RWPE2 (cell line): ENCODE measurements at regions not wholly inside any gene's neighbourhood (a gene's known extent, or its start where the extent isn't known, plus 50 kb on each side); places are given as distances from the start of the nearest gene placed in this dataset.

ENCODE experiments used
- ATAC-seq: fragments of 200-7000 bp; cut with Tn5 transposase; 3 replicates; pipeline ENCODE4 v1.9.1; 2021; ENCODE audit warnings: low read depth
- DNase-seq: peaks from one replicate; pipeline ENCODE4 v3.0.0-alpha.2; 2020; ENCODE audit warnings: low spot score
- H3K27ac ChIP-seq: fragments of 450-650 bp; 2 replicates; pipeline ENCODE4 v1.5.1; 2017; ENCODE audit warnings: mild to moderate bottlenecking; ENCODE audit not compliant: poor library complexity, severe bottlenecking
- H3K27me3 ChIP-seq: fragments of 250-450 bp; sonication (Bioruptor Pico); 2 replicates; pipeline ENCODE4 v1.5.1; 2021; ENCODE audit warnings: mild to moderate bottlenecking, moderate library complexity; ENCODE audit not compliant: insufficient read depth, poor library complexity, severe bottlenecking
- H3K36me3 ChIP-seq: fragments of 250-450 bp; sonication (Bioruptor Pico); 2 replicates; pipeline ENCODE4 v1.5.1; 2020; ENCODE audit warnings: low read depth, mild to moderate bottlenecking, moderate library complexity
- H3K4me1 ChIP-seq: fragments of 250-450 bp; sonication (Bioruptor Pico); 2 replicates; pipeline ENCODE4 v1.5.1; 2021; ENCODE audit warnings: mild to moderate bottlenecking, moderate library complexity; ENCODE audit not compliant: insufficient read depth, poor library complexity, severe bottlenecking
- H3K4me3 ChIP-seq: fragments of 250-450 bp; sonication (Bioruptor Pico); 2 replicates; pipeline ENCODE4 v1.5.1; 2021; ENCODE audit warnings: mild to moderate bottlenecking, moderate library complexity; ENCODE audit not compliant: severe bottlenecking
- H3K9me3 ChIP-seq: fragments of 250-450 bp; sonication (Bioruptor Pico); 2 replicates; pipeline ENCODE4 v1.5.1; 2021; ENCODE audit warnings: mild to moderate bottlenecking, moderate library complexity; ENCODE audit not compliant: severe bottlenecking
- CTCF ChIP-seq: fragments of 450-650 bp; IDR thresholded peaks from one replicate; pipeline ENCODE4 v1.5.1; 2017; ENCODE audit warnings: mild to moderate bottlenecking, moderate library complexity; ENCODE audit not compliant: poor library complexity, severe bottlenecking

- Histone ChIP-seq H3K9me3 (no peaks in the 10 kb centered on the region), H3K4me1 (no peaks in the 10 kb centered on the region), H3K27me3 (no peaks in the 10 kb centered on the region), H3K4me3 (no peak overlapping the region), H3K36me3 (no peaks in the 10 kb centered on the region), H3K27ac (no peak overlapping the region)
- TF ChIP-seq CTCF = no peak
- ATAC-seq = no peak
- no peak for DNase-seq
Observed at GRCh38 chr7:124162667-124163066, 129.8 kb upstream of the TMEM229A start.

GRCh38 chr7:124155432-124156022, 122.7 kb upstream of the TMEM229A start:
- Histone ChIP-seq H3K4me3 (no peak overlapping the region), H3K4me1 (no peaks in the 10 kb centered on the region), H3K9me3 (no peaks in the 10 kb centered on the region), H3K27ac (no peak overlapping the region), H3K36me3 (no peaks in the 10 kb centered on the region), H3K27me3 (no peaks in the 10 kb centered on the region)
- ATAC-seq = peak; percentile 74
- DNase-seq = no peak
- TF ChIP-seq CTCF = peak; percentile 74

- TF ChIP-seq CTCF = no peak
- DNase-seq (no peak), ATAC-seq (peak; percentile 97)
- Histone ChIP-seq H3K27me3 (no peaks in the 10 kb centered on the region), H3K4me1 (no peaks in the 10 kb centered on the region), H3K9me3 (no peaks in the 10 kb centered on the region), H3K4me3 (no peak overlapping the region), H3K27ac (no peak overlapping the region), H3K36me3 (no peaks in the 10 kb centered on the region)
Observed at GRCh38 chr7:124152859-124153692, 120.2 kb upstream of the TMEM229A start.

GRCh38 chr7:124137664-124138063, 104.8 kb upstream of the TMEM229A start:
- DNase-seq (no peak), ATAC-seq (no peak)
- Histone ChIP-seq H3K9me3 (peaks cover 3% of the 10 kb centered on the region), H3K27me3 (no peaks in the 10 kb centered on the region), H3K4me3 (no peak overlapping the region), H3K4me1 (no peaks in the 10 kb centered on the region), H3K27ac (no peak overlapping the region), H3K36me3 (no peaks in the 10 kb centered on the region)
- no peak for TF ChIP-seq CTCF

GRCh38 chr7:124124201-124124600, 91.3 kb upstream of the TMEM229A start:
- DNase-seq (no peak), ATAC-seq (no peak)
- no peaks in the 10 kb centered on the region for H3K36me3 ChIP-seq
- TF ChIP-seq CTCF = no peak
- peaks cover 4% of the 10 kb centered on the region for H3K4me1 ChIP-seq
- H3K9me3 ChIP-seq = no peaks in the 10 kb centered on the region
- no peaks in the 10 kb centered on the region for H3K27me3 ChIP-seq
- no peak overlapping the region for H3K27ac ChIP-seq
- no peak overlapping the region for H3K4me3 ChIP-seq
